DOHH2 (cell line): ENCODE measurements at regions not wholly inside any gene's neighbourhood (a gene's known extent, or its start where the extent isn't known, plus 50 kb on each side); places are given as distances from the start of the nearest gene placed in this dataset.

Experiments
- H3F3A ChIP-seq: fragments of 200-600 bp; sonication (generic), shearing (Covaris generic); 2 replicates; pipeline ENCODE4 v1.6.0; 2016; ENCODE audit warnings: antibody characterized with exemption, mild to moderate bottlenecking; ENCODE audit not compliant: control insufficient read depth, insufficient read depth
- H3K27ac ChIP-seq: fragments of 200-600 bp; sonication (generic); 2 replicates; pipeline ENCODE4 v1.5.1; 2014; ENCODE audit warnings: low read depth, mild to moderate bottlenecking, low read length, moderate library complexity
- H3K27me3 ChIP-seq: fragments of 200-600 bp; sonication (generic); 2 replicates; pipeline ENCODE4 v1.6.1; 2014; ENCODE audit warnings: mild to moderate bottlenecking, low read length, mixed read lengths; ENCODE audit not compliant: control insufficient read depth
- H3K36me3 ChIP-seq: fragments of 200-600 bp; sonication (generic); 2 replicates; pipeline ENCODE4 v1.6.1; 2014; ENCODE audit warnings: mild to moderate bottlenecking, low read length, moderate library complexity, mixed read lengths; ENCODE audit not compliant: control insufficient read depth
- H3K4me1 ChIP-seq: fragments of 200-600 bp; sonication (generic); 2 replicates; pipeline ENCODE4 v1.6.1; 2014; ENCODE audit warnings: mild to moderate bottlenecking, low read length, mixed read lengths; ENCODE audit not compliant: control insufficient read depth
- H3K4me2 ChIP-seq: fragments of 200-600 bp; sonication (generic); 2 replicates; pipeline ENCODE4 v1.6.0; 2014; ENCODE audit warnings: mild to moderate bottlenecking, low read length, moderate library complexity
- H3K4me3 ChIP-seq: fragments of 200-600 bp; sonication (generic); 2 replicates; pipeline ENCODE4 v1.5.1; 2014; ENCODE audit warnings: mild to moderate bottlenecking, low read length, mixed read lengths
- H3K79me2 ChIP-seq: fragments of 200-600 bp; sonication (generic); 2 replicates; pipeline ENCODE4 v1.6.1; 2014; ENCODE audit warnings: mild to moderate bottlenecking, low read length, mixed read lengths; ENCODE audit not compliant: control insufficient read depth
- H3K9me2 ChIP-seq: fragments of 200-600 bp; sonication (generic); replicated peaks from 2 replicates; pipeline ENCODE4 v1.6.1; 2014; ENCODE audit warnings: mild to moderate bottlenecking, low read length, mixed read lengths; ENCODE audit not compliant: control insufficient read depth
- H3K9me3 ChIP-seq: fragments of 200-600 bp; sonication (generic); 2 replicates; pipeline ENCODE4 v1.6.1; 2014; ENCODE audit warnings: antibody characterized with exemption, low read length, mixed read lengths; ENCODE audit not compliant: control insufficient read depth, insufficient read depth
- H4K20me1 ChIP-seq: fragments of 200-600 bp; sonication (generic); 2 replicates; pipeline ENCODE4 v1.6.0; 2014; ENCODE audit warnings: low read depth, mild to moderate bottlenecking, antibody characterized with exemption, low read length, moderate library complexity; ENCODE audit not compliant: control insufficient read depth, insufficient read depth
- EZH2phosphoT487 ChIP-seq: fragments of 200-600 bp; sonication (generic); IDR thresholded peaks from 2 replicates; pipeline ENCODE4 v1.6.1; 2017; ENCODE audit warnings: borderline replicate concordance, mild to moderate bottlenecking, antibody characterized with exemption, low read length, moderate library complexity, mixed read lengths
- TF ChIP-seq, protein P1 (sequence below): fragments of 200-600 bp; sonication (generic); IDR thresholded peaks from one replicate; pipeline ENCODE4 v1.5.1; 2014; ENCODE audit warnings: antibody characterized with exemption, mild to moderate bottlenecking, low read depth, low read length; ENCODE audit not compliant: poor library complexity, severe bottlenecking

DNA sequence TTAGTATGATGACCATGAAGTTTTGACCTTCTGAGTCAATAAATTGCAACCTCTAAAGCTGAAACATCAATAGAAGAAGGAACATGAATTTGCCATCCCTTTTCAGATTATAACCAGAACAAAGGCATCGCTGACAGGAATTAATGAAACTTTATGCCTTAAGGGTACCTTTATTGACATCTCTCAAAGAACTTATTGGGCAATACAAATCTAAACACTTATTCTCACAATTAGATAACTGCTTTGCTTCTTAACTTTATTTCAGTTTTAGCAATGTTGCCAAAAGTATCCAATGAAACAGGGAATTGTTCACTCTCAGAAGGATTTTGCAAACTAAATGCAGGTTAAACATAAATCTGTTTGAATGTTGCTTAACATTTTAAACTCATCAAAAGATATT is 116.0 kb downstream of the ELAPOR2 start:
- peaks cover 22% of the 10 kb centered on the region for H3K4me1 ChIP-seq
- TF ChIP-seq EZH2phosphoT487 = no peak
- TF ChIP-seq, protein P1, sequence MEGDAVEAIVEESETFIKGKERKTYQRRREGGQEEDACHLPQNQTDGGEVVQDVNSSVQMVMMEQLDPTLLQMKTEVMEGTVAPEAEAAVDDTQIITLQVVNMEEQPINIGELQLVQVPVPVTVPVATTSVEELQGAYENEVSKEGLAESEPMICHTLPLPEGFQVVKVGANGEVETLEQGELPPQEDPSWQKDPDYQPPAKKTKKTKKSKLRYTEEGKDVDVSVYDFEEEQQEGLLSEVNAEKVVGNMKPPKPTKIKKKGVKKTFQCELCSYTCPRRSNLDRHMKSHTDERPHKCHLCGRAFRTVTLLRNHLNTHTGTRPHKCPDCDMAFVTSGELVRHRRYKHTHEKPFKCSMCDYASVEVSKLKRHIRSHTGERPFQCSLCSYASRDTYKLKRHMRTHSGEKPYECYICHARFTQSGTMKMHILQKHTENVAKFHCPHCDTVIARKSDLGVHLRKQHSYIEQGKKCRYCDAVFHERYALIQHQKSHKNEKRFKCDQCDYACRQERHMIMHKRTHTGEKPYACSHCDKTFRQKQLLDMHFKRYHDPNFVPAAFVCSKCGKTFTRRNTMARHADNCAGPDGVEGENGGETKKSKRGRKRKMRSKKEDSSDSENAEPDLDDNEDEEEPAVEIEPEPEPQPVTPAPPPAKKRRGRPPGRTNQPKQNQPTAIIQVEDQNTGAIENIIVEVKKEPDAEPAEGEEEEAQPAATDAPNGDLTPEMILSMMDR = no peak
- no peaks in the 10 kb centered on the region for H4K20me1 ChIP-seq
- peaks cover 6% of the 10 kb centered on the region; the same call in 1 of the 2 replicates for H3K79me2 ChIP-seq
- H3K27me3 ChIP-seq = no peaks in the 10 kb centered on the region
- H3F3A ChIP-seq = no peaks in the 10 kb centered on the region
- no peaks in the 10 kb centered on the region for H3K9me2 ChIP-seq
- H3K9me3 ChIP-seq = no peaks in the 10 kb centered on the region
- no peak overlapping the region for H3K4me2 ChIP-seq
- peaks cover 7% of the 10 kb centered on the region for H3K36me3 ChIP-seq
- H3K27ac ChIP-seq = no peak overlapping the region
- no peak overlapping the region for H3K4me3 ChIP-seq

DNA sequence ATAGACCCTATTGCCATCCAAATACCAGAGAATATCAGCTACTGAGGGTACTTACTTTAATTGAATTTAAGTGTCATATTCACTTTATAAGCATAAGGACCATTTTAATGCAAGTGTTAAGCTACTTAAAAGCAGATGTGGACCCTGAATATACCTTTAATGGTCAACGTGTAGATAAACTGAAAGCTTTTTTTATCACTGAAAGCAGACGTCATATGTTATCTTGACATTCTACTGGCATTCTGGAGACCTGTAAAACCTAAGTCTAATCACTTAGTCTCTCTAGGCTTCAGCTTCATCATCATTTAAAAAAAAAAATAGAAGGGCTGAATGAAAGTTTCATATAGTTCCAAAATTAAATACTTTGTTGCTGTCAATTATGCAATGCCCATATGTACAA is 116.5 kb downstream of the ELAPOR2 start:
- no peaks in the 10 kb centered on the region for H3K9me2 ChIP-seq
- no peaks in the 10 kb centered on the region for H4K20me1 ChIP-seq
- H3K36me3 ChIP-seq = peaks cover 11% of the 10 kb centered on the region
- no peaks in the 10 kb centered on the region for H3K9me3 ChIP-seq
- H3K4me3 ChIP-seq = no peak overlapping the region
- H3F3A ChIP-seq = no peaks in the 10 kb centered on the region
- H3K27me3 ChIP-seq = no peaks in the 10 kb centered on the region
- TF ChIP-seq, protein P1 = no peak
- TF ChIP-seq EZH2phosphoT487 = no peak
- no peak overlapping the region for H3K4me2 ChIP-seq
- H3K4me1 ChIP-seq = peaks cover 18% of the 10 kb centered on the region
- peaks cover 1% of the 10 kb centered on the region; the same call in 1 of the 2 replicates for H3K79me2 ChIP-seq
- no peak overlapping the region for H3K27ac ChIP-seq

DNA sequence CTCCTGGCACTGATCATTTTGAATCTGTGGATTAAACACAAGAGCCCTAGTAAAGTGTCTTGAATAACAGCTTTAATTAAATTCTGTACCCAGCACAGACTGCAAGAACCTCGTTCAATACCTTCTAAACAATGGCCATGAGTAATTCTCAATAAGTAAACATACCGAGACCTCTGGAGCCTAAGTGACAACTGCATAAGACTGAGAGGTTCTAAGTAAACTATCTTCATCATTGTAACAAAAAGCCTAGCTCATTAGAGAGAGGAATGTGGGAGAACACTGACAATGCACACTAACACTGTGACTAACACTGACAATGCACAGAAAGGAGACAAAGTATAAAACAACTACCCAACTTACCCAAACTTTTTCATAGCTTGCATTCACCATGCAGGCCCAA is 117.4 kb downstream of the ELAPOR2 start:
- Histone ChIP-seq H3K4me2 (no peak overlapping the region), H3K4me1 (peaks cover 9% of the 10 kb centered on the region), H3F3A (no peaks in the 10 kb centered on the region), H3K79me2 (no peaks in the 10 kb centered on the region), H3K9me3 (no peaks in the 10 kb centered on the region), H3K9me2 (no peaks in the 10 kb centered on the region), H3K27ac (no peak overlapping the region), H3K4me3 (no peak overlapping the region), H4K20me1 (no peaks in the 10 kb centered on the region), H3K27me3 (no peaks in the 10 kb centered on the region), H3K36me3 (peaks cover 19% of the 10 kb centered on the region)
- TF ChIP-seq, protein P1 = no peak
- TF ChIP-seq EZH2phosphoT487 = no peak
